Ovary (tissue), 3 donors: ENCODE measurements at regions not wholly inside any gene's neighbourhood (a gene's known extent, or its start where the extent isn't known, plus 50 kb on each side); places are given as distances from the start of the nearest gene placed in this dataset.

ENCODE experiments used
- CTCF ChIP-seq, 3 donors: fragments of 450-650 bp in 2 of 3; fragments of 200-600 bp in 1 of 3; IDR thresholded peaks; one replicate each; pipeline versions ENCODE4 v1.5.1 to v1.8.0; 2016 to 2022; ENCODE audit warnings: antibody characterized with exemption in 3 of 3, mild to moderate bottlenecking in 1 of 3
- EP300 ChIP-seq: sonication (generic); formaldehyde crosslinking; IDR thresholded peaks from one replicate; pipeline ENCODE4 v1.6.1; 2017; ENCODE audit warnings: antibody characterized with exemption
- POLR2A ChIP-seq: fragments of 450-650 bp; IDR thresholded peaks from one replicate; pipeline ENCODE4 v1.6.1; 2017; ENCODE audit warnings: antibody characterized with exemption, mild to moderate bottlenecking, moderate library complexity
- donor health status: DM: no; HTN: no; CAD: no.

GRCh38 chr9:119071636-119072035 lies 297.6 kb downstream of the BRINP1 start:
- TF ChIP-seq POLR2A = no peak
- no peak for TF ChIP-seq CTCF (IDR thresholded peaks at IDR 0.05)
- no peak for TF ChIP-seq EP300
